GM13976 (cell line): ENCODE measurements at regions not wholly inside any gene's neighbourhood (a gene's known extent, or its start where the extent isn't known, plus 50 kb on each side); places are given as distances from the start of the nearest gene placed in this dataset.

ENCODE experiments used
- DNase-seq: peaks from one replicate; pipeline ENCODE4 v3.0.0; 2012; ENCODE audit warnings: low spot score
- CTCF ChIP-seq: IDR thresholded peaks from 2 replicates; pipeline ENCODE4 v1.5.1; 2012; ENCODE audit warnings: borderline replicate concordance, mild to moderate bottlenecking; ENCODE audit not compliant: insufficient read depth; ENCODE audit errors: extremely low read depth, missing control alignments, control extremely low read depth
- in situ Hi-C: fragments of 300-500 bp; cut with MboI; formaldehyde crosslinking; loops from one replicate; pipeline ENCODE4 v1.12.0; 2022; ENCODE audit warnings: low sequenced_read_pairs, mixed read lengths, inconsistent platforms; ENCODE audit not compliant: unreplicated experiment

- no peak for DNase-seq
- TF ChIP-seq CTCF = no peak
- in situ Hi-C loops = no loop called here
These were observed 59.0 kb upstream of the MINAR1 start for GRCh38 chr15:79373113-79373512.

GRCh38 chr15:79373728-79374127, 58.4 kb upstream of the MINAR1 start:
- DNase-seq = no peak
- in situ Hi-C loops = no loop called here
- no peak for TF ChIP-seq CTCF

GRCh38 chr15:79376383-79376782, 55.8 kb upstream of the MINAR1 start:
- no peak for TF ChIP-seq CTCF
- no peak for DNase-seq
- in situ Hi-C loops = no loop called here

GRCh38 chr15:79378394-79379109, 53.6 kb upstream of the MINAR1 start:
- TF ChIP-seq CTCF = no peak
- no peak for DNase-seq
- in situ Hi-C loops = no loop called here

- peak; percentile 74 for DNase-seq
- peak; percentile 82 for TF ChIP-seq CTCF
- in situ Hi-C loops = no loop called here
These were observed 51.2 kb upstream of the MINAR1 start for GRCh38 chr15:79380755-79381497.

GRCh38 chr15:79381593-79381992, 50.5 kb upstream of the MINAR1 start:
- no peak for DNase-seq
- in situ Hi-C loops = no loop called here
- no peak for TF ChIP-seq CTCF
